A549 (cell line): ENCODE measurements at regions not wholly inside any gene's neighbourhood (a gene's known extent, or its start where the extent isn't known, plus 50 kb on each side); places are given as distances from the start of the nearest gene placed in this dataset.

Experiments used
- ATAC-seq, 2 experiments: fragments of 200-7000 bp in 1 of 2; fragments of >200 bp in 1 of 2; cut with Nextera tagmentation in 1 of 2; cut with Tn5 transposase in 1 of 2; 3 replicates each; pipeline versions ENCODE4 v1.8.0 to v1.9.1; 2018 to 2020; ENCODE audit warnings: mild to moderate bottlenecking in 1 of 2, moderate library complexity in 1 of 2
- CTCF ChIA-PET: fragments of 300-600 bp; sonication (Branson Sonifier 250); formaldehyde crosslinking; extraction: SDS; loops from one replicate; lab custom pipeline; 2021; ENCODE audit warnings: antibody characterized with exemption, inconsistent platforms; lab: Yijun Ruan, JAX
- POLR2A ChIA-PET: fragments of 350-600 bp; formaldehyde crosslinking; extraction: SDS; loops from one replicate; lab custom pipeline; 2021; ENCODE audit warnings: antibody characterized with exemption, inconsistent platforms; lab: Yijun Ruan, JAX
- DNase-seq, 2 experiments: peaks; one replicate each; pipeline versions ENCODE4 v3.0.0 to v3.0.0-alpha.2; 2011 to 2016; ENCODE audit warnings: low read depth in 1 of 2, low spot score in 1 of 2
- FAIRE-seq: peaks from 2 replicates; lab custom pipeline; 2011; peaks lifted over from hg19 to GRCh38; lab: Jason Lieb, UNC
- H3K27ac ChIP-seq, 2 experiments: fragments of >200 bp; sonication (Bioruptor Twin); formaldehyde crosslinking; 3 replicates each; pipeline ENCODE4 v1.5.1; 2016 to 2017
- H3K4me1 ChIP-seq: fragments of >200 bp; sonication (Bioruptor Twin); formaldehyde crosslinking; 3 replicates; pipeline ENCODE4 v1.6.1; 2016
- H3K4me2 ChIP-seq: fragments of >200 bp; sonication (Bioruptor Twin); formaldehyde crosslinking; 3 replicates; pipeline ENCODE4 v1.6.1; 2016
- H3K4me3 ChIP-seq: fragments of >200 bp; sonication (Bioruptor Twin); formaldehyde crosslinking; 3 replicates; pipeline ENCODE4 v1.5.1; 2016
- H3K9me3 ChIP-seq: fragments of >200 bp; sonication (Bioruptor Twin); formaldehyde crosslinking; 3 replicates; pipeline ENCODE4 v1.6.1; 2016
- CHD2 ChIP-seq: fragments of 150-350 bp; IDR thresholded peaks from 2 replicates; pipeline ENCODE4 v1.6.1; 2014; ENCODE audit warnings: low read length; ENCODE audit not compliant: partially characterized antibody
- CHD4 ChIP-seq: fragments of 200-600 bp; sonication (generic); IDR thresholded peaks from 2 replicates; pipeline ENCODE4 v1.6.1; 2016; ENCODE audit warnings: antibody characterized with exemption, mild to moderate bottlenecking, borderline replicate concordance
- CTCF ChIP-seq: fragments of >200 bp; sonication (Bioruptor Twin); formaldehyde crosslinking; IDR thresholded peaks from 3 replicates; pipeline ENCODE4 v1.5.1; 2016
- ESRRA ChIP-seq: fragments of 150-350 bp; IDR thresholded peaks from 2 replicates; pipeline ENCODE4 v1.6.1; 2014; ENCODE audit warnings: mild to moderate bottlenecking, low read length, borderline replicate concordance
- GATA3 ChIP-seq: IDR thresholded peaks from 2 replicates; pipeline ENCODE4 v1.6.1; 2012; ENCODE audit warnings: borderline replicate concordance
- HOXB13 ChIP-seq: fragments of 250-450 bp; sonication (Bioruptor Pico); IDR thresholded peaks from 2 replicates; pipeline ENCODE4 v1.5.0; 2020; ENCODE audit warnings: low read depth, mild to moderate bottlenecking, moderate library complexity
- JUN ChIP-seq, 2 experiments: fragments of >200 bp; sonication (Bioruptor Twin); formaldehyde crosslinking; IDR thresholded peaks; 2 replicates in 1 of 2; 3 replicates in 1 of 2; pipeline ENCODE4 v1.6.1; 2016 to 2017
- JUNB ChIP-seq: fragments of >200 bp; sonication (Bioruptor Twin); formaldehyde crosslinking; IDR thresholded peaks from 2 replicates; pipeline ENCODE4 v1.6.1; 2016
- MAFK ChIP-seq: fragments of 450-650 bp; IDR thresholded peaks from 2 replicates; pipeline ENCODE4 v1.6.1; 2014; ENCODE audit not compliant: partially characterized antibody
- PHF8 ChIP-seq: fragments of 200-600 bp; sonication (generic); IDR thresholded peaks from 2 replicates; pipeline ENCODE4 v1.6.1; 2016; ENCODE audit warnings: low read depth, mild to moderate bottlenecking, antibody characterized with exemption, moderate library complexity, borderline replicate concordance
- POLR2A ChIP-seq: IDR thresholded peaks from 2 replicates; pipeline ENCODE4 v1.6.1; 2012; ENCODE audit warnings: mild to moderate bottlenecking, low read length
- POLR2AphosphoS2 ChIP-seq: conservative IDR thresholded peaks from 2 replicates; pipeline ENCODE4 v1.6.1; 2012; ENCODE audit warnings: low read length, improper control_type of control experiment, inconsistent platforms
- RAD21 ChIP-seq, 2 experiments: fragments of >200 bp in 1 of 2; sonication (Bioruptor Twin) in 1 of 2; formaldehyde crosslinking in 1 of 2; IDR thresholded peaks in 1 of 2; conservative IDR thresholded peaks in 1 of 2; 2 replicates in 1 of 2; 3 replicates in 1 of 2; pipeline ENCODE4 v1.6.1; 2012 to 2018; ENCODE audit warnings: inconsistent platforms in 1 of 2
- RCOR1 ChIP-seq: fragments of 150-350 bp; IDR thresholded peaks from 2 replicates; pipeline ENCODE4 v1.6.1; 2014; ENCODE audit warnings: antibody characterized with exemption, low read length, low read depth
- RNF2 ChIP-seq: fragments of 200-600 bp; sonication (generic); IDR thresholded peaks from 2 replicates; pipeline ENCODE4 v1.6.1; 2016; ENCODE audit warnings: low read depth, mild to moderate bottlenecking, antibody characterized with exemption, moderate library complexity, borderline replicate concordance
- ZFP36 ChIP-seq: fragments of 450-650 bp; IDR thresholded peaks from 2 replicates; pipeline ENCODE4 v1.6.1; 2014; ENCODE audit warnings: borderline replicate concordance; ENCODE audit not compliant: partially characterized antibody
- WGBS: methylation state at CpG from one replicate; pipeline ENCODE4 v1.1.6; 2017; ENCODE audit errors: missing lambda C conversion rate; 5-methylcytosine and 5-hydroxymethylcytosine counted together
- TF ChIP-seq, protein P1 (sequence below): fragments of 200-600 bp; sonication (generic); IDR thresholded peaks from 2 replicates; pipeline ENCODE4 v1.6.1; 2016; ENCODE audit warnings: antibody characterized with exemption, mild to moderate bottlenecking, moderate library complexity
- TF ChIP-seq, protein P2 (sequence below): IDR thresholded peaks from 2 replicates; pipeline ENCODE4 v1.6.1; 2012

GRCh38 chrX:143455046-143455445 lies 62.2 kb downstream of the SPANXN3 start:
- FAIRE-seq: no peak
- ATAC-seq: no peak
- H3K9me3 ChIP-seq: no peaks in the 10 kb centered on the region
- H3K4me1 ChIP-seq: no peaks in the 10 kb centered on the region
- ChIA-PET CTCF (no interaction called here), POLR2A (no interaction called here)
- WGBS: 3% methylated on average over 2 of the region's 2 CpGs
- no peak overlapping the region for H3K4me3 ChIP-seq
- no peak for TF ChIP-seq POLR2AphosphoS2
- no peak for DNase-seq
- no peak overlapping the region for H3K27ac ChIP-seq
- no peak overlapping the region for H3K4me2 ChIP-seq

DNA sequence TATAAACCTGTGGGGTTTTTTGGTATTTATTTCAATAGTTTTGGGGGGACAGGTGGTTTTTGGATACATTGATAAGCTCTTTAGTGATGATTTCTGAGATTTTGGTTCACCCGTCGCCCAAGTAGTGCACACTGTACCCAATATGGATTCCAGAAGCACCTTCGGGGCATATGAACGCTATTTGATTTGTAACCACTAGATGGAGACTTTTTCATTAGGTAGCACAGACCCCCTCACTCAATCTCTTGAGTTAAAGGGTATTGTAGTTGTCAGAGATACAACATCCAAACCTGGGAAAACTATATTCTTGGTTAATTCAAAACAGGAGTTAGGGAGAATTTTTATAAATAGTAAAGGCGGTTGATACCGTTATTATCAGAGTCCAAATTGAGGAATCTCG lies 79.8 kb downstream of the SPANXN3 start:
- Histone ChIP-seq H3K27ac (no peak overlapping the region), H3K4me1 (no peaks in the 10 kb centered on the region), H3K9me3 (no peaks in the 10 kb centered on the region), H3K4me2 (no peak overlapping the region), H3K4me3 (no peak overlapping the region)
- ATAC-seq: no peak
- DNase-seq: peak in 1 of 2 experiments; percentile 0
- WGBS: 1% methylated on average over 7 of the region's 7 CpGs
- TF ChIP-seq POLR2A (no peak), CTCF (no peak), CHD4 (no peak), RCOR1 (no peak), RNF2 (no peak), PHF8 (no peak)
- CTCF ChIA-PET: no interaction called here
- FAIRE-seq: peak; percentile 23
- POLR2A ChIA-PET: no interaction called here

DNA sequence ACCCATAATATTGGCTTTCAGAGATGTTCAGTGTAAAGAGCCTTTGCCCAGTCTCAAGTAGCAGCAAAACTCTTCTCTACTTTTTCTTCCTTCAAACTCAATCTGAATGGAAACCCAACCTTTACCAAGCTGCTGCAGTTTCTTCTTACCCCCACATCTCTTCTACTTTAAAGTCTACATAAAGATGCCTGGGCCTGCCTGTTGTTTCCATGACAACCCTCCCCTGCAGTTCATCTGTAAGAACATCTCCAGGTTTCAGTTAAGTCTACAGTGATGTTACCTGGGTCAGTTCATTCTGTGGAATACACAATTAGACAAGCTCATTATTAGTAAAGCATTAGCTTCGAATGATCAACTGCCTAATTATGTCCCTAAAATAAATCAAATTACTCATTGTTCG lies 81.4 kb downstream of the SPANXN3 start:
- Histone ChIP-seq H3K27ac (no peak overlapping the region), H3K4me1 (no peaks in the 10 kb centered on the region), H3K4me3 (no peak overlapping the region), H3K9me3 (no peaks in the 10 kb centered on the region), H3K4me2 (no peak overlapping the region)
- FAIRE-seq (peak; percentile 28), DNase-seq (no peak), ATAC-seq (no peak)
- POLR2A ChIA-PET: no interaction called here
- WGBS: 20% methylated on average over 2 of the region's 2 CpGs
- TF ChIP-seq CHD2 (no peak), RCOR1 (no peak), ZFP36 (no peak), POLR2A (no peak), ESRRA (no peak), RAD21 (conservative IDR thresholded peaks at IDR 0.05 in 1 of 2, IDR thresholded peaks at IDR 0.05 in 1 of 2) (no peak), GATA3 (no peak), JUN (IDR thresholded peaks at IDR 0.05) (no peak), JUNB (no peak), MAFK (no peak), HOXB13 (CRISPR knock-in tag) (no peak)
- TF ChIP-seq, protein P1, sequence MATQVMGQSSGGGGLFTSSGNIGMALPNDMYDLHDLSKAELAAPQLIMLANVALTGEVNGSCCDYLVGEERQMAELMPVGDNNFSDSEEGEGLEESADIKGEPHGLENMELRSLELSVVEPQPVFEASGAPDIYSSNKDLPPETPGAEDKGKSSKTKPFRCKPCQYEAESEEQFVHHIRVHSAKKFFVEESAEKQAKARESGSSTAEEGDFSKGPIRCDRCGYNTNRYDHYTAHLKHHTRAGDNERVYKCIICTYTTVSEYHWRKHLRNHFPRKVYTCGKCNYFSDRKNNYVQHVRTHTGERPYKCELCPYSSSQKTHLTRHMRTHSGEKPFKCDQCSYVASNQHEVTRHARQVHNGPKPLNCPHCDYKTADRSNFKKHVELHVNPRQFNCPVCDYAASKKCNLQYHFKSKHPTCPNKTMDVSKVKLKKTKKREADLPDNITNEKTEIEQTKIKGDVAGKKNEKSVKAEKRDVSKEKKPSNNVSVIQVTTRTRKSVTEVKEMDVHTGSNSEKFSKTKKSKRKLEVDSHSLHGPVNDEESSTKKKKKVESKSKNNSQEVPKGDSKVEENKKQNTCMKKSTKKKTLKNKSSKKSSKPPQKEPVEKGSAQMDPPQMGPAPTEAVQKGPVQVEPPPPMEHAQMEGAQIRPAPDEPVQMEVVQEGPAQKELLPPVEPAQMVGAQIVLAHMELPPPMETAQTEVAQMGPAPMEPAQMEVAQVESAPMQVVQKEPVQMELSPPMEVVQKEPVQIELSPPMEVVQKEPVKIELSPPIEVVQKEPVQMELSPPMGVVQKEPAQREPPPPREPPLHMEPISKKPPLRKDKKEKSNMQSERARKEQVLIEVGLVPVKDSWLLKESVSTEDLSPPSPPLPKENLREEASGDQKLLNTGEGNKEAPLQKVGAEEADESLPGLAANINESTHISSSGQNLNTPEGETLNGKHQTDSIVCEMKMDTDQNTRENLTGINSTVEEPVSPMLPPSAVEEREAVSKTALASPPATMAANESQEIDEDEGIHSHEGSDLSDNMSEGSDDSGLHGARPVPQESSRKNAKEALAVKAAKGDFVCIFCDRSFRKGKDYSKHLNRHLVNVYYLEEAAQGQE: no peak
- TF ChIP-seq, protein P2, sequence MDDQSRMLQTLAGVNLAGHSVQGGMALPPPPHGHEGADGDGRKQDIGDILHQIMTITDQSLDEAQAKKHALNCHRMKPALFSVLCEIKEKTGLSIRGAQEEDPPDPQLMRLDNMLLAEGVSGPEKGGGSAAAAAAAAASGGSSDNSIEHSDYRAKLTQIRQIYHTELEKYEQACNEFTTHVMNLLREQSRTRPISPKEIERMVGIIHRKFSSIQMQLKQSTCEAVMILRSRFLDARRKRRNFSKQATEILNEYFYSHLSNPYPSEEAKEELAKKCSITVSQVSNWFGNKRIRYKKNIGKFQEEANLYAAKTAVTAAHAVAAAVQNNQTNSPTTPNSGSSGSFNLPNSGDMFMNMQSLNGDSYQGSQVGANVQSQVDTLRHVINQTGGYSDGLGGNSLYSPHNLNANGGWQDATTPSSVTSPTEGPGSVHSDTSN: no peak
- TF ChIP-seq, all 56 proteins: peak for 0
- CTCF ChIA-PET: interaction anchor here (1.3 kb wide), 1 partner anchor 11 kb away, joined by 3 read pairs; no protein-coding TSS in a partner anchor
